GM12878 (cell line): ENCODE measurements at regions not wholly inside any gene's neighbourhood (a gene's known extent, or its start where the extent isn't known, plus 50 kb on each side); places are given as distances from the start of the nearest gene placed in this dataset.

Experiments used
- ATAC-seq: fragments of 200-7000 bp; cut with Tn5 transposase; 3 replicates; pipeline ENCODE4 v1.9.1; 2020; ENCODE audit warnings: mild to moderate bottlenecking, moderate library complexity
- BruUV-seq: library from RNA; stranded (reverse); fragments of 400-500 nt; replicated peaks from 2 replicates; lab custom pipeline; 2021; lab: Mats Ljungman, UMichigan
- CTCF ChIA-PET: fragments of 300-600 bp; sonication (Branson Sonifier 250); formaldehyde crosslinking; extraction: SDS; loops from one replicate; lab custom pipeline; 2021; ENCODE audit warnings: inconsistent platforms; lab: Yijun Ruan, JAX
- POLR2A ChIA-PET: fragments of 350-600 bp; formaldehyde crosslinking; extraction: SDS; loops from one replicate; lab custom pipeline; 2021; ENCODE audit warnings: inconsistent platforms; lab: Charles Lee
- RAD21 ChIA-PET: fragments of 300-600 bp; sonication (Branson Sonifier 250); formaldehyde crosslinking; loops from one replicate; lab custom pipeline; 2023; ENCODE audit warnings: antibody characterized with exemption; ENCODE audit not compliant: unreplicated experiment; lab: Charles Lee
- SMC1A ChIA-PET: fragments of 300-600 bp; sonication (Branson Sonifier 250); formaldehyde crosslinking; loops from one replicate; lab custom pipeline; 2023; ENCODE audit not compliant: unreplicated experiment, uncharacterized antibody; lab: Charles Lee
- DNase-seq: peaks from one replicate; pipeline ENCODE4 v3.0.0-alpha.2; 2011; ENCODE audit warnings: low read depth, low spot score
- FAIRE-seq: peaks from 3 replicates; lab custom pipeline; 2011; peaks lifted over from hg19 to GRCh38; lab: Jason Lieb, UNC
- H2AFZ ChIP-seq: 2 replicates; pipeline ENCODE4 v1.6.0; 2011; ENCODE audit warnings: low read depth, low read length, control low read depth; ENCODE audit not compliant: control insufficient read depth
- H3K27ac ChIP-seq: 2 replicates; pipeline ENCODE4 v1.5.1; 2011; ENCODE audit warnings: control low read depth; ENCODE audit not compliant: control insufficient read depth, insufficient read depth
- H3K27me3 ChIP-seq, 2 experiments: replicated peaks in 1 of 2; 2 replicates each; pipeline versions ENCODE4 v1.6.0 to v1.6.1; 2011; ENCODE audit warnings: low read length in 1 of 2; ENCODE audit not compliant: control insufficient read depth in 2 of 2, insufficient read depth in 2 of 2
- H3K36me3 ChIP-seq, 2 experiments: 2 replicates each; pipeline ENCODE4 v1.5.1; 2011; ENCODE audit warnings: low read length in 1 of 2; ENCODE audit not compliant: control insufficient read depth in 2 of 2, insufficient read depth in 2 of 2
- H3K4me1 ChIP-seq: 2 replicates; pipeline ENCODE4 v1.6.1; 2011; ENCODE audit warnings: mild to moderate bottlenecking, low read length, moderate library complexity, mixed read lengths; ENCODE audit not compliant: control insufficient read depth, insufficient read depth
- H3K4me2 ChIP-seq: 2 replicates; pipeline ENCODE4 v1.6.0; 2011; ENCODE audit warnings: control low read depth; ENCODE audit not compliant: control insufficient read depth, insufficient read depth
- H3K4me3 ChIP-seq: fragments of 200-600 bp; sonication (generic); 2 replicates; pipeline ENCODE4 v1.5.1; 2016
- H3K79me2 ChIP-seq: 2 replicates; pipeline ENCODE4 v1.6.0; 2011; ENCODE audit warnings: low read length; ENCODE audit not compliant: control insufficient read depth, insufficient read depth
- H3K9ac ChIP-seq: 2 replicates; pipeline ENCODE4 v1.8.0; 2011; ENCODE audit warnings: low read length, control low read depth, mixed read lengths; ENCODE audit not compliant: control insufficient read depth, insufficient read depth
- H3K9me3 ChIP-seq: replicated peaks from 3 replicates; pipeline ENCODE4 v1.5.1; 2011; ENCODE audit warnings: mild to moderate bottlenecking, low read length; ENCODE audit not compliant: control insufficient read depth, insufficient read depth
- H4K20me1 ChIP-seq: 2 replicates; pipeline ENCODE4 v1.6.0; 2011; ENCODE audit not compliant: control insufficient read depth, insufficient read depth
- MEF2A ChIP-seq: IDR thresholded peaks from 2 replicates; pipeline ENCODE4 v1.6.1; 2011; ENCODE audit warnings: low read depth, mild to moderate bottlenecking, low read length, moderate library complexity; ENCODE audit not compliant: insufficient read depth
- NFIC ChIP-seq: IDR thresholded peaks from 2 replicates; pipeline ENCODE4 v1.6.1; 2012; ENCODE audit warnings: low read depth, mild to moderate bottlenecking, inconsistent platforms, low read length, moderate library complexity
- POLR2AphosphoS5 ChIP-seq: IDR thresholded peaks from 2 replicates; pipeline ENCODE4 v1.6.1; 2011; ENCODE audit warnings: mild to moderate bottlenecking, low read length, inconsistent platforms
- SIX5 ChIP-seq: IDR thresholded peaks from 2 replicates; pipeline ENCODE4 v1.6.1; 2011; ENCODE audit warnings: mild to moderate bottlenecking, low read depth, low read length, moderate library complexity; ENCODE audit not compliant: severe bottlenecking
- SMAD5 ChIP-seq: IDR thresholded peaks from 2 replicates; pipeline ENCODE4 v1.6.1; 2016; ENCODE audit warnings: antibody characterized with exemption, low read depth
- STAT1 ChIP-seq: fragments of 450-650 bp; conservative IDR thresholded peaks from 2 replicates; pipeline ENCODE4 v1.6.1; 2014; ENCODE audit warnings: antibody characterized with exemption, mild to moderate bottlenecking
- ZBED1 ChIP-seq: IDR thresholded peaks from 2 replicates; pipeline ENCODE4 v1.6.1; 2016; ENCODE audit warnings: borderline replicate concordance
- WGBS: methylation state at CpG from one replicate; pipeline ENCODE4 v1.1.6; 2016; ENCODE audit warnings: low lambda C conversion rate; ENCODE audit not compliant: insufficient replicate concordance, insufficient coverage; ENCODE audit errors: missing lambda C conversion rate; 5-methylcytosine and 5-hydroxymethylcytosine counted together
- in situ Hi-C: fragments of 300-500 bp; cut with MboI; formaldehyde crosslinking; loops from 9 replicates; pipeline ENCODE4 v1.14.3; 2018; ENCODE audit warnings: mixed read lengths
- intact Hi-C: fragments of 100-400 bp; cut with micrococcal nuclease; formaldehyde crosslinking; loops from one replicate; pipeline ENCODE4 v1.14.2; 2022; ENCODE audit not compliant: unreplicated experiment
- TF ChIP-seq, protein P1 (sequence below): fragments of 450-650 bp; IDR thresholded peaks from 2 replicates; pipeline ENCODE4 v1.6.1; 2017; ENCODE audit warnings: mild to moderate bottlenecking, moderate library complexity
- TF ChIP-seq, protein P2 (sequence below): IDR thresholded peaks from 2 replicates; pipeline ENCODE4 v1.6.1; 2012; ENCODE audit warnings: low read depth, low read length, improper control_type of control experiment
- TF ChIP-seq, protein P3 (sequence below): IDR thresholded peaks from 2 replicates; pipeline ENCODE4 v1.6.1; 2011; ENCODE audit warnings: mild to moderate bottlenecking, low read depth, low read length, moderate library complexity; ENCODE audit not compliant: insufficient replicate concordance
- TF ChIP-seq, protein P4 (sequence below): fragments of 450-650 bp; IDR thresholded peaks from 2 replicates; pipeline ENCODE4 v1.6.1; 2017; ENCODE audit warnings: antibody characterized with exemption, mild to moderate bottlenecking, moderate library complexity
- TF ChIP-seq, protein P5 (sequence below): IDR thresholded peaks from 2 replicates; pipeline ENCODE4 v1.6.1; 2012; ENCODE audit warnings: mild to moderate bottlenecking, low read depth, low read length

DNA sequence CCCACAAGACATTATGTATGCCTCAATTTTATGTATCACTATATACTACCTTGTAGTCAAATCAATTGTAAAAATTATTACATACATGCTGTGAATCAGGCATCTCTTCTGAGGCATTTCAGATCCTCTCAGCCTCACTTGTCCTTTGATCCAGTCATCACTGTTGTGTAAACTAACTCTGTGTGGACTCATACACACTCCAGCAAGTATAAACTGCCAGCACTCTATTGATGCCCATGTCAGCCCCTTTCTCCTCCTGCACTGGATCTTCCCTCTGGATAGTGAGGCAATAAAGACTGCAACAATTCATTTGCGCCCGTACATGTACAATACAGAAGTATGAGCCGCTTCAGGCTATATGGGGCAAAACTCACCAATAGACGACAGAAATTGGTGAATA, 364.7 kb upstream of the TGFBR2 start:
- ATAC-seq (no peak), DNase-seq (no peak), FAIRE-seq (no peak)
- H3K9ac ChIP-seq = no peak overlapping the region
- CTCF ChIA-PET = no interaction called here
- no TSS peak for BruUV-seq
- SMC1A ChIA-PET = interaction anchor here (0.6 to 1.0 kb wide), 2 partner anchors 23 to 833 kb away, joined by 3 read pairs; no protein-coding TSS in a partner anchor
- no peaks in the 10 kb centered on the region for H4K20me1 ChIP-seq
- no peaks in the 10 kb centered on the region for H3K79me2 ChIP-seq
- H3K27ac ChIP-seq = no peak overlapping the region
- H2AFZ ChIP-seq = no peak overlapping the region
- no peak overlapping the region for H3K4me2 ChIP-seq
- WGBS = 47% methylated on average over 4 of the region's 4 CpGs
- RAD21 ChIA-PET = no interaction called here
- no peaks in the 10 kb centered on the region for H3K4me1 ChIP-seq
- H3K36me3 ChIP-seq = no peaks in the 10 kb centered on the region
- in situ Hi-C loops (no loop called here), intact Hi-C loops (no loop called here)
- POLR2A ChIA-PET = no interaction called here
- no peaks in the 10 kb centered on the region for H3K27me3 ChIP-seq
- H3K9me3 ChIP-seq = no peaks in the 10 kb centered on the region
- no peak overlapping the region for H3K4me3 ChIP-seq
- TF ChIP-seq, protein P1, sequence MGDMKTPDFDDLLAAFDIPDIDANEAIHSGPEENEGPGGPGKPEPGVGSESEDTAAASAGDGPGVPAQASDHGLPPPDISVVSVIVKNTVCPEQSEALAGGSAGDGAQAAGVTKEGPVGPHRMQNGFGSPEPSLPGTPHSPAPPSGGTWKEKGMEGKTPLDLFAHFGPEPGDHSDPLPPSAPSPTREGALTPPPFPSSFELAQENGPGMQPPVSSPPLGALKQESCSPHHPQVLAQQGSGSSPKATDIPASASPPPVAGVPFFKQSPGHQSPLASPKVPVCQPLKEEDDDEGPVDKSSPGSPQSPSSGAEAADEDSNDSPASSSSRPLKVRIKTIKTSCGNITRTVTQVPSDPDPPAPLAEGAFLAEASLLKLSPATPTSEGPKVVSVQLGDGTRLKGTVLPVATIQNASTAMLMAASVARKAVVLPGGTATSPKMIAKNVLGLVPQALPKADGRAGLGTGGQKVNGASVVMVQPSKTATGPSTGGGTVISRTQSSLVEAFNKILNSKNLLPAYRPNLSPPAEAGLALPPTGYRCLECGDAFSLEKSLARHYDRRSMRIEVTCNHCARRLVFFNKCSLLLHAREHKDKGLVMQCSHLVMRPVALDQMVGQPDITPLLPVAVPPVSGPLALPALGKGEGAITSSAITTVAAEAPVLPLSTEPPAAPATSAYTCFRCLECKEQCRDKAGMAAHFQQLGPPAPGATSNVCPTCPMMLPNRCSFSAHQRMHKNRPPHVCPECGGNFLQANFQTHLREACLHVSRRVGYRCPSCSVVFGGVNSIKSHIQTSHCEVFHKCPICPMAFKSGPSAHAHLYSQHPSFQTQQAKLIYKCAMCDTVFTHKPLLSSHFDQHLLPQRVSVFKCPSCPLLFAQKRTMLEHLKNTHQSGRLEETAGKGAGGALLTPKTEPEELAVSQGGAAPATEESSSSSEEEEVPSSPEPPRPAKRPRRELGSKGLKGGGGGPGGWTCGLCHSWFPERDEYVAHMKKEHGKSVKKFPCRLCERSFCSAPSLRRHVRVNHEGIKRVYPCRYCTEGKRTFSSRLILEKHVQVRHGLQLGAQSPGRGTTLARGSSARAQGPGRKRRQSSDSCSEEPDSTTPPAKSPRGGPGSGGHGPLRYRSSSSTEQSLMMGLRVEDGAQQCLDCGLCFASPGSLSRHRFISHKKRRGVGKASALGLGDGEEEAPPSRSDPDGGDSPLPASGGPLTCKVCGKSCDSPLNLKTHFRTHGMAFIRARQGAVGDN = no peak
- TF ChIP-seq, protein P2, sequence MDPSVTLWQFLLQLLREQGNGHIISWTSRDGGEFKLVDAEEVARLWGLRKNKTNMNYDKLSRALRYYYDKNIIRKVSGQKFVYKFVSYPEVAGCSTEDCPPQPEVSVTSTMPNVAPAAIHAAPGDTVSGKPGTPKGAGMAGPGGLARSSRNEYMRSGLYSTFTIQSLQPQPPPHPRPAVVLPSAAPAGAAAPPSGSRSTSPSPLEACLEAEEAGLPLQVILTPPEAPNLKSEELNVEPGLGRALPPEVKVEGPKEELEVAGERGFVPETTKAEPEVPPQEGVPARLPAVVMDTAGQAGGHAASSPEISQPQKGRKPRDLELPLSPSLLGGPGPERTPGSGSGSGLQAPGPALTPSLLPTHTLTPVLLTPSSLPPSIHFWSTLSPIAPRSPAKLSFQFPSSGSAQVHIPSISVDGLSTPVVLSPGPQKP = no peak
- TF ChIP-seq NFIC (no peak), POLR2AphosphoS5 (no peak), SMAD5 (no peak), SIX5 (no peak), ZBED1 (no peak), MEF2A (no peak), STAT1 (no peak)
- TF ChIP-seq, protein P3, sequence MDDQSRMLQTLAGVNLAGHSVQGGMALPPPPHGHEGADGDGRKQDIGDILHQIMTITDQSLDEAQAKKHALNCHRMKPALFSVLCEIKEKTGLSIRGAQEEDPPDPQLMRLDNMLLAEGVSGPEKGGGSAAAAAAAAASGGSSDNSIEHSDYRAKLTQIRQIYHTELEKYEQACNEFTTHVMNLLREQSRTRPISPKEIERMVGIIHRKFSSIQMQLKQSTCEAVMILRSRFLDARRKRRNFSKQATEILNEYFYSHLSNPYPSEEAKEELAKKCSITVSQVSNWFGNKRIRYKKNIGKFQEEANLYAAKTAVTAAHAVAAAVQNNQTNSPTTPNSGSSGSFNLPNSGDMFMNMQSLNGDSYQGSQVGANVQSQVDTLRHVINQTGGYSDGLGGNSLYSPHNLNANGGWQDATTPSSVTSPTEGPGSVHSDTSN = no peak
- TF ChIP-seq, protein P4, sequence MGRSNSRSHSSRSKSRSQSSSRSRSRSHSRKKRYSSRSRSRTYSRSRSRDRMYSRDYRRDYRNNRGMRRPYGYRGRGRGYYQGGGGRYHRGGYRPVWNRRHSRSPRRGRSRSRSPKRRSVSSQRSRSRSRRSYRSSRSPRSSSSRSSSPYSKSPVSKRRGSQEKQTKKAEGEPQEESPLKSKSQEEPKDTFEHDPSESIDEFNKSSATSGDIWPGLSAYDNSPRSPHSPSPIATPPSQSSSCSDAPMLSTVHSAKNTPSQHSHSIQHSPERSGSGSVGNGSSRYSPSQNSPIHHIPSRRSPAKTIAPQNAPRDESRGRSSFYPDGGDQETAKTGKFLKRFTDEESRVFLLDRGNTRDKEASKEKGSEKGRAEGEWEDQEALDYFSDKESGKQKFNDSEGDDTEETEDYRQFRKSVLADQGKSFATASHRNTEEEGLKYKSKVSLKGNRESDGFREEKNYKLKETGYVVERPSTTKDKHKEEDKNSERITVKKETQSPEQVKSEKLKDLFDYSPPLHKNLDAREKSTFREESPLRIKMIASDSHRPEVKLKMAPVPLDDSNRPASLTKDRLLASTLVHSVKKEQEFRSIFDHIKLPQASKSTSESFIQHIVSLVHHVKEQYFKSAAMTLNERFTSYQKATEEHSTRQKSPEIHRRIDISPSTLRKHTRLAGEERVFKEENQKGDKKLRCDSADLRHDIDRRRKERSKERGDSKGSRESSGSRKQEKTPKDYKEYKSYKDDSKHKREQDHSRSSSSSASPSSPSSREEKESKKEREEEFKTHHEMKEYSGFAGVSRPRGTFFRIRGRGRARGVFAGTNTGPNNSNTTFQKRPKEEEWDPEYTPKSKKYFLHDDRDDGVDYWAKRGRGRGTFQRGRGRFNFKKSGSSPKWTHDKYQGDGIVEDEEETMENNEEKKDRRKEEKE = no peak
- TF ChIP-seq, protein P5, sequence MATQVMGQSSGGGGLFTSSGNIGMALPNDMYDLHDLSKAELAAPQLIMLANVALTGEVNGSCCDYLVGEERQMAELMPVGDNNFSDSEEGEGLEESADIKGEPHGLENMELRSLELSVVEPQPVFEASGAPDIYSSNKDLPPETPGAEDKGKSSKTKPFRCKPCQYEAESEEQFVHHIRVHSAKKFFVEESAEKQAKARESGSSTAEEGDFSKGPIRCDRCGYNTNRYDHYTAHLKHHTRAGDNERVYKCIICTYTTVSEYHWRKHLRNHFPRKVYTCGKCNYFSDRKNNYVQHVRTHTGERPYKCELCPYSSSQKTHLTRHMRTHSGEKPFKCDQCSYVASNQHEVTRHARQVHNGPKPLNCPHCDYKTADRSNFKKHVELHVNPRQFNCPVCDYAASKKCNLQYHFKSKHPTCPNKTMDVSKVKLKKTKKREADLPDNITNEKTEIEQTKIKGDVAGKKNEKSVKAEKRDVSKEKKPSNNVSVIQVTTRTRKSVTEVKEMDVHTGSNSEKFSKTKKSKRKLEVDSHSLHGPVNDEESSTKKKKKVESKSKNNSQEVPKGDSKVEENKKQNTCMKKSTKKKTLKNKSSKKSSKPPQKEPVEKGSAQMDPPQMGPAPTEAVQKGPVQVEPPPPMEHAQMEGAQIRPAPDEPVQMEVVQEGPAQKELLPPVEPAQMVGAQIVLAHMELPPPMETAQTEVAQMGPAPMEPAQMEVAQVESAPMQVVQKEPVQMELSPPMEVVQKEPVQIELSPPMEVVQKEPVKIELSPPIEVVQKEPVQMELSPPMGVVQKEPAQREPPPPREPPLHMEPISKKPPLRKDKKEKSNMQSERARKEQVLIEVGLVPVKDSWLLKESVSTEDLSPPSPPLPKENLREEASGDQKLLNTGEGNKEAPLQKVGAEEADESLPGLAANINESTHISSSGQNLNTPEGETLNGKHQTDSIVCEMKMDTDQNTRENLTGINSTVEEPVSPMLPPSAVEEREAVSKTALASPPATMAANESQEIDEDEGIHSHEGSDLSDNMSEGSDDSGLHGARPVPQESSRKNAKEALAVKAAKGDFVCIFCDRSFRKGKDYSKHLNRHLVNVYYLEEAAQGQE = no peak
